ENCODE measurements at regions not wholly inside any gene's neighbourhood (a gene's known extent, or its start where the extent isn't known, plus 50 kb on each side); places are given as distances from the start of the nearest gene placed in this dataset.

GRCh38 chr1:99497690-99498089, 148.2 kb upstream of the PALMD start:
- TF ChIP-seq, protein P1, sequence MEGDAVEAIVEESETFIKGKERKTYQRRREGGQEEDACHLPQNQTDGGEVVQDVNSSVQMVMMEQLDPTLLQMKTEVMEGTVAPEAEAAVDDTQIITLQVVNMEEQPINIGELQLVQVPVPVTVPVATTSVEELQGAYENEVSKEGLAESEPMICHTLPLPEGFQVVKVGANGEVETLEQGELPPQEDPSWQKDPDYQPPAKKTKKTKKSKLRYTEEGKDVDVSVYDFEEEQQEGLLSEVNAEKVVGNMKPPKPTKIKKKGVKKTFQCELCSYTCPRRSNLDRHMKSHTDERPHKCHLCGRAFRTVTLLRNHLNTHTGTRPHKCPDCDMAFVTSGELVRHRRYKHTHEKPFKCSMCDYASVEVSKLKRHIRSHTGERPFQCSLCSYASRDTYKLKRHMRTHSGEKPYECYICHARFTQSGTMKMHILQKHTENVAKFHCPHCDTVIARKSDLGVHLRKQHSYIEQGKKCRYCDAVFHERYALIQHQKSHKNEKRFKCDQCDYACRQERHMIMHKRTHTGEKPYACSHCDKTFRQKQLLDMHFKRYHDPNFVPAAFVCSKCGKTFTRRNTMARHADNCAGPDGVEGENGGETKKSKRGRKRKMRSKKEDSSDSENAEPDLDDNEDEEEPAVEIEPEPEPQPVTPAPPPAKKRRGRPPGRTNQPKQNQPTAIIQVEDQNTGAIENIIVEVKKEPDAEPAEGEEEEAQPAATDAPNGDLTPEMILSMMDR (IDR thresholded peaks at IDR 0.05), result no peak
- no peak for TF ChIP-seq POLR2AphosphoS5 (IDR thresholded peaks at IDR 0.05)
- TF ChIP-seq POLR2A (IDR thresholded peaks at IDR 0.05), result no peak
- TF ChIP-seq EP300 (IDR thresholded peaks at IDR 0.05), result no peak

Data from gastroesophageal sphincter (tissue), 3 donors.